WTC11 (cell line): ENCODE measurements at regions not wholly inside any gene's neighbourhood (a gene's known extent, or its start where the extent isn't known, plus 50 kb on each side); places are given as distances from the start of the nearest gene placed in this dataset.

Experiments used
- ATAC-seq: fragments of 200-7000 bp; cut with Tn5 transposase; 2 replicates; pipeline ENCODE4 v1.10.0; 2021; ENCODE audit warnings: mild to moderate bottlenecking, moderate library complexity
- CTCF ChIA-PET: fragments of 300-600 bp; sonication (Branson Sonifier 250); formaldehyde crosslinking; loops from one replicate; lab custom pipeline; 2021; ENCODE audit warnings: antibody characterized with exemption; lab: Charles Lee
- POLR2A ChIA-PET: fragments of 350-600 bp; sonication (Branson Sonifier 250); formaldehyde crosslinking; loops from one replicate; lab custom pipeline; 2021; ENCODE audit warnings: antibody characterized with exemption; lab: Charles Lee
- DNase-seq: peaks from one replicate; pipeline ENCODE4 v3.0.0; 2021; ENCODE audit warnings: low spot score
- H3K27ac Mint-ChIP-seq: 2 replicates; pipeline ENCODE4 v1.8.0; 2021; ENCODE audit warnings: mixed read lengths
- H3K27me3 Mint-ChIP-seq: 2 replicates; pipeline ENCODE4 v1.8.0; 2021; ENCODE audit warnings: low read depth, mild to moderate bottlenecking, moderate library complexity, mixed read lengths
- H3K36me3 Mint-ChIP-seq: 2 replicates; pipeline ENCODE4 v1.8.0; 2021; ENCODE audit warnings: mixed read lengths
- H3K4me1 Mint-ChIP-seq: 2 replicates; pipeline ENCODE4 v1.8.0; 2022; ENCODE audit warnings: mixed read lengths
- H3K4me3 Mint-ChIP-seq: 2 replicates; pipeline ENCODE4 v1.8.0; 2021; ENCODE audit warnings: mild to moderate bottlenecking, moderate library complexity, mixed read lengths
- H3K9me3 Mint-ChIP-seq: 2 replicates; pipeline ENCODE4 v1.8.0; 2021; ENCODE audit warnings: mixed read lengths
- ATF1 ChIP-seq: sonication (generic); formaldehyde crosslinking; IDR thresholded peaks from 2 replicates; pipeline ENCODE4 v1.8.1; 2023; ENCODE audit warnings: mild to moderate bottlenecking, moderate library complexity, missing genetic modification reagents
- FOXP1 ChIP-seq: sonication (generic); formaldehyde crosslinking; IDR thresholded peaks from 2 replicates; pipeline ENCODE4 v1.8.0; 2022; ENCODE audit warnings: missing genetic modification reagents, mild to moderate bottlenecking, moderate library complexity, borderline replicate concordance
- GABPB1 ChIP-seq: sonication (generic); formaldehyde crosslinking; IDR thresholded peaks from 2 replicates; pipeline ENCODE4 v1.8.1; 2023; ENCODE audit warnings: mild to moderate bottlenecking, missing genetic modification reagents
- KAT7 ChIP-seq: sonication (generic); formaldehyde crosslinking; IDR thresholded peaks from 2 replicates; pipeline ENCODE4 v1.8.1; 2023; ENCODE audit warnings: missing genetic modification reagents, mild to moderate bottlenecking, borderline replicate concordance
- MXD4 ChIP-seq: fragments of 250-450 bp; sonication (Bioruptor Pico); IDR thresholded peaks from 2 replicates; pipeline ENCODE4 v1.8.0; 2021; ENCODE audit warnings: mild to moderate bottlenecking, moderate library complexity, borderline replicate concordance
- NFE2L1 ChIP-seq: sonication (generic); formaldehyde crosslinking; IDR thresholded peaks from 2 replicates; pipeline ENCODE4 v1.8.1; 2023; ENCODE audit warnings: missing genetic modification reagents
- NR2C2 ChIP-seq: sonication (generic); formaldehyde crosslinking; IDR thresholded peaks from 2 replicates; pipeline ENCODE4 v1.8.0; 2022; ENCODE audit warnings: mild to moderate bottlenecking, missing genetic modification reagents
- RELA ChIP-seq: sonication (generic); formaldehyde crosslinking; IDR thresholded peaks from 2 replicates; pipeline ENCODE4 v1.8.1; 2022; ENCODE audit warnings: missing genetic modification reagents, mild to moderate bottlenecking, borderline replicate concordance
- RORB ChIP-seq: fragments of 250-450 bp; sonication (Bioruptor Pico); IDR thresholded peaks from 2 replicates; pipeline ENCODE4 v1.9.0; 2021; ENCODE audit warnings: mild to moderate bottlenecking
- SOX15 ChIP-seq: fragments of 250-450 bp; sonication (Bioruptor Pico); IDR thresholded peaks from 2 replicates; pipeline ENCODE4 v1.9.0; 2021; ENCODE audit warnings: mild to moderate bottlenecking
- TP53 ChIP-seq: sonication (generic); formaldehyde crosslinking; IDR thresholded peaks from 2 replicates; pipeline ENCODE4 v1.8.1; 2023; ENCODE audit warnings: mild to moderate bottlenecking, missing genetic modification reagents
- ZNF121 ChIP-seq: sonication (generic); formaldehyde crosslinking; IDR thresholded peaks from 2 replicates; pipeline ENCODE4 v1.8.0; 2023; ENCODE audit warnings: missing genetic modification reagents
- ZNF219 ChIP-seq: sonication (generic); formaldehyde crosslinking; IDR thresholded peaks from 2 replicates; pipeline ENCODE4 v1.8.0; 2023; ENCODE audit warnings: missing genetic modification reagents, mild to moderate bottlenecking, borderline replicate concordance
- ZNF671 ChIP-seq: fragments of 250-450 bp; sonication (Bioruptor Pico); IDR thresholded peaks from 2 replicates; pipeline ENCODE4 v1.8.0; 2021; ENCODE audit warnings: mild to moderate bottlenecking
- TF ChIP-seq, protein P1 (sequence below): sonication (generic); formaldehyde crosslinking; IDR thresholded peaks from 2 replicates; pipeline ENCODE4 v1.8.1; 2023; ENCODE audit warnings: mild to moderate bottlenecking, moderate library complexity, missing genetic modification reagents
- TF ChIP-seq, protein P2 (sequence below): sonication (generic); formaldehyde crosslinking; IDR thresholded peaks from 2 replicates; pipeline ENCODE4 v1.8.1; 2022; ENCODE audit warnings: mild to moderate bottlenecking, missing genetic modification reagents, moderate library complexity, borderline replicate concordance
- TF ChIP-seq, protein P3 (sequence below): fragments of 250-450 bp; sonication (Bioruptor Pico); conservative IDR thresholded peaks from 2 replicates; pipeline ENCODE4 v1.9.0; 2021; ENCODE audit warnings: mild to moderate bottlenecking
- TF ChIP-seq, protein P4 (sequence below): sonication (generic); formaldehyde crosslinking; IDR thresholded peaks from 2 replicates; pipeline ENCODE4 v1.8.1; 2022; ENCODE audit warnings: missing genetic modification reagents, borderline replicate concordance
- TF ChIP-seq, protein P5 (sequence below): sonication (generic); formaldehyde crosslinking; conservative IDR thresholded peaks from 2 replicates; pipeline ENCODE4 v1.8.1; 2023; ENCODE audit warnings: mild to moderate bottlenecking, low read depth, missing genetic modification reagents, moderate library complexity

DNA sequence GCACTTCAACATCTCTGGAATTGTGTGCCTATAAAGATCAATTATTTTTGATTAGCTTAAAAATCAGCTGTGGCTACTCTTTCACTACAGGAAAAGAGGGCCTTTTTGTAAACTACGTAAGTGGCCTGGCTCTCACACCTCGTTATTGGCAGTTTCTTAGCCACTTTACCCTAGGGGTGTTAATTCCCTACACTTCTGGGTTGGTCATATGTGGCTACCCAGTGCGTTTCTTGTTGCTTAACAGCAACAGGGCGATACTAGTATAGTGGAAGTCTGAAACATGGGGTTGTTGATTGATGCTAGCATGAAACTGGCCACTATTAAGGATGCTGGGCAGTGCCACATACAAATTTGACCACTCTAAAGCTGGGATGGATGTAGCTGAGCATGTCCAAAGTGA lies 174.7 kb upstream of the CDH12 start:
- DNase-seq (no peak), ATAC-seq (no peak)
- no peaks in the 10 kb centered on the region for H3K36me3 Mint-ChIP-seq
- H3K4me3 Mint-ChIP-seq: no peak overlapping the region
- POLR2A ChIA-PET: interaction anchor here (0.7 kb wide), 1 partner anchor 387 kb away, joined by 5 read pairs; no protein-coding TSS in a partner anchor
- CTCF ChIA-PET: no interaction called here
- H3K9me3 Mint-ChIP-seq: peaks cover 3% of the 10 kb centered on the region; the same call in 1 of the 2 replicates
- no peaks in the 10 kb centered on the region for H3K27me3 Mint-ChIP-seq
- peaks cover 4% of the 10 kb centered on the region for H3K4me1 Mint-ChIP-seq
- TF ChIP-seq, protein P1, sequence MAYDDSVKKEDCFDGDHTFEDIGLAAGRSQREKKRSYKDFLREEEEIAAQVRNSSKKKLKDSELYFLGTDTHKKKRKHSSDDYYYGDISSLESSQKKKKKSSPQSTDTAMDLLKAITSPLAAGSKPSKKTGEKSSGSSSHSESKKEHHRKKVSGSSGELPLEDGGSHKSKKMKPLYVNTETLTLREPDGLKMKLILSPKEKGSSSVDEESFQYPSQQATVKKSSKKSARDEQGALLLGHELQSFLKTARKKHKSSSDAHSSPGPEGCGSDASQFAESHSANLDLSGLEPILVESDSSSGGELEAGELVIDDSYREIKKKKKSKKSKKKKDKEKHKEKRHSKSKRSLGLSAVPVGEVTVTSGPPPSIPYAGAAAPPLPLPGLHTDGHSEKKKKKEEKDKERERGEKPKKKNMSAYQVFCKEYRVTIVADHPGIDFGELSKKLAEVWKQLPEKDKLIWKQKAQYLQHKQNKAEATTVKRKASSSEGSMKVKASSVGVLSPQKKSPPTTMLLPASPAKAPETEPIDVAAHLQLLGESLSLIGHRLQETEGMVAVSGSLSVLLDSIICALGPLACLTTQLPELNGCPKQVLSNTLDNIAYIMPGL (CRISPR knock-in tag): no peak
- TF ChIP-seq ZNF671 (CRISPR knock-in tag): no peak
- no peak for TF ChIP-seq TP53 (CRISPR knock-in tag)
- no peak for TF ChIP-seq ZNF219 (CRISPR knock-in tag)
- TF ChIP-seq FOXP1 (CRISPR knock-in tag): no peak
- TF ChIP-seq NFE2L1 (CRISPR knock-in tag): no peak
- no peak overlapping the region for H3K27ac Mint-ChIP-seq

DNA sequence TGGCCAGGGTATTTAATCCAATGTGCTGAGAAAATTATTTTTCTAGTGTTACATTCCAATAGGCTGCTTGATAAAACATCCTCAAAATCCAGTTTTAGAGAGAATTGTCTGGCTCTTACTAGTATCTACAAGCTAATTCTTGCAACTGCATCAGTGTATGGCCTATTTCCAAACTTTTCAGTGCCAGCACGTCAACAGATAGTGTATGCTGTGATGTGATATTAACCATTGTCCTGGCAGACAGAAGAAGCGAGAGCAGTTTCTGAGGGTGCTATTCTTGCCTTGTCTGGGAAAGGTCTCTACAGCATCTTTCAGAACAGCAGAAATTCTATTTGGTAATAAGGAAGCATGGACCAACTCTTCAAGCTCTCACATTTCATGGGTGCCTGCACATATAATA lies 174.2 kb upstream of the CDH12 start:
- ChIA-PET CTCF (no interaction called here), POLR2A (no interaction called here)
- Mint-ChIP-seq H3K27me3 (no peaks in the 10 kb centered on the region), H3K9me3 (peaks cover 3% of the 10 kb centered on the region; the same call in 1 of the 2 replicates), H3K4me1 (peaks cover 4% of the 10 kb centered on the region), H3K36me3 (no peaks in the 10 kb centered on the region), H3K4me3 (no peak overlapping the region), H3K27ac (no peak overlapping the region)
- TF ChIP-seq FOXP1 (CRISPR knock-in tag) (no peak), GABPB1 (no peak), NR2C2 (CRISPR knock-in tag) (no peak)
- TF ChIP-seq, protein P2, sequence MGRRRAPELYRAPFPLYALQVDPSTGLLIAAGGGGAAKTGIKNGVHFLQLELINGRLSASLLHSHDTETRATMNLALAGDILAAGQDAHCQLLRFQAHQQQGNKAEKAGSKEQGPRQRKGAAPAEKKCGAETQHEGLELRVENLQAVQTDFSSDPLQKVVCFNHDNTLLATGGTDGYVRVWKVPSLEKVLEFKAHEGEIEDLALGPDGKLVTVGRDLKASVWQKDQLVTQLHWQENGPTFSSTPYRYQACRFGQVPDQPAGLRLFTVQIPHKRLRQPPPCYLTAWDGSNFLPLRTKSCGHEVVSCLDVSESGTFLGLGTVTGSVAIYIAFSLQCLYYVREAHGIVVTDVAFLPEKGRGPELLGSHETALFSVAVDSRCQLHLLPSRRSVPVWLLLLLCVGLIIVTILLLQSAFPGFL: no peak
- TF ChIP-seq, protein P3, sequence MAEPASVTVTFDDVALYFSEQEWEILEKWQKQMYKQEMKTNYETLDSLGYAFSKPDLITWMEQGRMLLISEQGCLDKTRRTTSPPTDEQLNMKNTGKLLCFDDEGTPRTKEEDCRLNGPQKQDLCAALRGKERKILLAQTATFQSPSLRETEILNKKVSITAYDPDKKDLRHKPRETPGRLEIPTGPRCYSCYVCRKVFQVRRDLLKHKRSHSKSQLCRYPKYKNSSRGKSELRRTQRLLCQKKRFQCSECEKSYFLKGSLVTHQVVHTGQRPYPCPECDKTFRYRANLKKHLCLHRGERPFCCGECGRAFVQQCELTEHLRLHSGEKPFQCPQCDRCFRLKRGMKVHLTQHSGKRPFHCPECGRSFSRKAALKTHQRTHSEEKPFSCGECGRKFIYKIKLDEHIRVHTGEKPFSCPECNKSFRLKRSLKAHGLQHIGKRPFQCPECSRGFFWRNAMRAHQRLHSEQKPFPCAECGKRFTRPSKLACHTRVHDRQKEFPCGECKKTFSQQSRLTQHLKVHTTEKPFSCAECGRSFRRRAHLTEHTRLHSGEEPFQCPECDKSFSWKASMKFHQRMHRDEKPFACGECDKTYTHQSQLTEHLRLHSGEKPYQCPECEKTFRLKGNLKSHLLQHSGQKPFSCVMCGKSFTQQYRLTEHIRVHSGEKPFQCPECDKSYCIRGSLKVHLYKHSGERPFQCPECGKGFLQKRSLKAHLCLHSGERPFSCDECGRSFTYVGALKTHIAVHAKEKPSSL (CRISPR knock-in tag): no peak
- no peak for DNase-seq
- ATAC-seq: no peak

DNA sequence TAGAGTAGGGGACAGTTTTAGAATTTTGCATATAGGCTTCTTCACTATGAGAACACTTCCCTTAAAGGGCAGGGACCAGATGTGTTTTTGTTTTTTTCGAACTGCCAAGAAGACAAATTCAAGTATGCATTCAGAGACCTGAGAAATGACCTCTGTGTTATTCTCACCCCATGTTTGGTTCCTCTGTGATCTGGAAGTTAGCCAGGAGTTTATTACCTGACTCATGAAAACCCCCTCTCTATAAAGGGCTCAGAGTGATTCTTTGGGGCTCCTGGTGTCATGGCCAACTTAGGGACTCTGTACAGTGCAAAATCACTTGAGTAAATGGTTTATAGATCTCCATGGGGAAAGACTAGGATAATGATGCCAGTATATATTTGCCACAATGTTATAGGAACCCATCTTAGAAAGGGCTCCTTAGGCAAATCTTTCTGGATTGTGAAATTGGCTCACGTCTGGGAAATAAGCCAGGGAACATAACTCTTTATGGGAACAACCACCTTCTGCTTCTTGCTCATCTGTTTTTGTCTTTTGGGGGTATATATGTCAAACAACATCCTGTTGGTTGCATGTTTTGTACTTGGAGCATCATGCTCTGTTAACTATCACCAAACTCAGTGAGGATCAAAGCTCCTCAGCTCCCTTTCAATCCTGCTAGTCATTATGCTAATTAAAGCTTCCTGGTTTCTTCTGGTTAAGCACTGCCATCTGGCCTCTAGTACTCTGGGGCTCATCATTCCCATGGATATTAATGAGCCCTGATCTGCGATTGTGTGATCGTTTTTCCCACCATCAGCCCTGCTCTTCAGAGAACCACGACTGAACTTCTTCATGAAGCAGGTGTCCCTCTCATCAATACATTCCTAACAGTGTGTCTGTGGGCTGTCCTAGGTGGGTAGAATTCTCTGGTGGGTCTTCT lies 173.4 kb upstream of the CDH12 start:
- DNase-seq: no peak
- ChIA-PET POLR2A (no interaction called here), CTCF (no interaction called here)
- Mint-ChIP-seq H3K9me3 (peaks cover 3% of the 10 kb centered on the region; the same call in 1 of the 2 replicates), H3K27ac (no peak overlapping the region), H3K4me1 (peaks cover 4% of the 10 kb centered on the region), H3K36me3 (no peaks in the 10 kb centered on the region), H3K27me3 (no peaks in the 10 kb centered on the region), H3K4me3 (no peak overlapping the region)
- ATAC-seq: no peak
- TF ChIP-seq RELA: no peak

DNA sequence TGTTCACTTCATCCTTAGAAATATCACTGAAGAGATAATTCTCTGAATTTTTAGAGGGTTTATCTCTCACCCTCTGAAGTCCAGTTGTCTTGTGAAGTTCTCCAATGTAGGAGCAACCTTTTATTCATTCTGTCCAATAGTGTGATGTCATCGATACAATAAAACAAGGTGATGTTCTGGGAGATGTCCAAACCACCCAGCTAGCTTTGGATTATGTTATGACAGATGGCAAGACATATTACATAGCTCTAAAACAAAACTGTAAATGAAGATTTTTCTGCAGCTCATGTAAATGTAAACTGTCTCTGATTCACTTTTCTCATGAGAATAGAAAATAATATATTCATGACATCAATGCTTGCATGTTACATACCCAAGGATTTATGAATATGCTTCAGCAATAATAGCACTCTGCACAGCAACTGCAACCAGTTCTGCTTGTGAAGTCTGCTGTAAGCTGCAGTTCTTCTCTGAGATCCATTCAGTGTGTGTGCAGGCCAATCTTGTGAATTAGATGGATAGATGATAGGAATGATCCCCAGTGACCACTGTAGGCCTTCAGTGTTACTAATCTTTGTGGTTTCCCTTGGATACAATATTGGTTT lies 172.6 kb upstream of the CDH12 start:
- ATAC-seq: no peak
- Mint-ChIP-seq H3K27me3 (no peaks in the 10 kb centered on the region), H3K4me3 (no peak overlapping the region), H3K4me1 (peaks cover 4% of the 10 kb centered on the region), H3K27ac (no peak overlapping the region), H3K9me3 (peaks cover 3% of the 10 kb centered on the region; the same call in 1 of the 2 replicates), H3K36me3 (no peaks in the 10 kb centered on the region)
- DNase-seq: no peak
- ChIA-PET POLR2A (no interaction called here), CTCF (no interaction called here)
- TF ChIP-seq RORB (CRISPR knock-in tag) (no peak), KAT7 (CRISPR knock-in tag) (no peak), MXD4 (CRISPR knock-in tag) (no peak), ATF1 (no peak), SOX15 (CRISPR knock-in tag) (no peak), ZNF121 (CRISPR knock-in tag) (no peak)
- TF ChIP-seq, protein P4, sequence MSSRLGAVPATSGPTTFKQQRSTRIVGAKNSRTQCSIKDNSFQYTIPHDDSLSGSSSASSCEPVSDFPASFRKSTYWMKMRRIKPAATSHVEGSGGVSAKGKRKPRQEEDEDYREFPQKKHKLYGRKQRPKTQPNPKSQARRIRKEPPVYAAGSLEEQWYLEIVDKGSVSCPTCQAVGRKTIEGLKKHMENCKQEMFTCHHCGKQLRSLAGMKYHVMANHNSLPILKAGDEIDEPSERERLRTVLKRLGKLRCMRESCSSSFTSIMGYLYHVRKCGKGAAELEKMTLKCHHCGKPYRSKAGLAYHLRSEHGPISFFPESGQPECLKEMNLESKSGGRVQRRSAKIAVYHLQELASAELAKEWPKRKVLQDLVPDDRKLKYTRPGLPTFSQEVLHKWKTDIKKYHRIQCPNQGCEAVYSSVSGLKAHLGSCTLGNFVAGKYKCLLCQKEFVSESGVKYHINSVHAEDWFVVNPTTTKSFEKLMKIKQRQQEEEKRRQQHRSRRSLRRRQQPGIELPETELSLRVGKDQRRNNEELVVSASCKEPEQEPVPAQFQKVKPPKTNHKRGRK (CRISPR knock-in tag): no peak
- TF ChIP-seq, protein P5, sequence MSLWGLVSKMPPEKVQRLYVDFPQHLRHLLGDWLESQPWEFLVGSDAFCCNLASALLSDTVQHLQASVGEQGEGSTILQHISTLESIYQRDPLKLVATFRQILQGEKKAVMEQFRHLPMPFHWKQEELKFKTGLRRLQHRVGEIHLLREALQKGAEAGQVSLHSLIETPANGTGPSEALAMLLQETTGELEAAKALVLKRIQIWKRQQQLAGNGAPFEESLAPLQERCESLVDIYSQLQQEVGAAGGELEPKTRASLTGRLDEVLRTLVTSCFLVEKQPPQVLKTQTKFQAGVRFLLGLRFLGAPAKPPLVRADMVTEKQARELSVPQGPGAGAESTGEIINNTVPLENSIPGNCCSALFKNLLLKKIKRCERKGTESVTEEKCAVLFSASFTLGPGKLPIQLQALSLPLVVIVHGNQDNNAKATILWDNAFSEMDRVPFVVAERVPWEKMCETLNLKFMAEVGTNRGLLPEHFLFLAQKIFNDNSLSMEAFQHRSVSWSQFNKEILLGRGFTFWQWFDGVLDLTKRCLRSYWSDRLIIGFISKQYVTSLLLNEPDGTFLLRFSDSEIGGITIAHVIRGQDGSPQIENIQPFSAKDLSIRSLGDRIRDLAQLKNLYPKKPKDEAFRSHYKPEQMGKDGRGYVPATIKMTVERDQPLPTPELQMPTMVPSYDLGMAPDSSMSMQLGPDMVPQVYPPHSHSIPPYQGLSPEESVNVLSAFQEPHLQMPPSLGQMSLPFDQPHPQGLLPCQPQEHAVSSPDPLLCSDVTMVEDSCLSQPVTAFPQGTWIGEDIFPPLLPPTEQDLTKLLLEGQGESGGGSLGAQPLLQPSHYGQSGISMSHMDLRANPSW (CRISPR knock-in tag): no peak
